IMR-90 (cell line): ENCODE measurements at regions not wholly inside any gene's neighbourhood (a gene's known extent, or its start where the extent isn't known, plus 50 kb on each side); places are given as distances from the start of the nearest gene placed in this dataset.

Experiments used
- ATAC-seq: fragments of 200-7000 bp; cut with Tn5 transposase; 2 replicates; pipeline ENCODE4 v1.9.1; 2020; ENCODE audit warnings: low read depth, mild to moderate bottlenecking, moderate library complexity
- BruUV-seq: library from RNA; stranded (reverse); fragments of 400-500 nt; replicated peaks from 2 replicates; lab custom pipeline; 2021; lab: Mats Ljungman, UMichigan
- CTCF ChIA-PET: fragments of 300-600 bp; formaldehyde crosslinking; extraction: SDS; loops from one replicate; lab custom pipeline; 2021; ENCODE audit warnings: antibody characterized with exemption; lab: Yijun Ruan, JAX
- POLR2A ChIA-PET: fragments of 300-600 bp; sonication (Branson Sonifier 250); formaldehyde crosslinking; loops from one replicate; lab custom pipeline; 2022; ENCODE audit warnings: antibody characterized with exemption; ENCODE audit not compliant: unreplicated experiment; lab: Charles Lee
- DNase-seq: peaks from one replicate; pipeline ENCODE4 v3.0.0; 2013
- H2AFZ ChIP-seq: replicated peaks from 2 replicates; pipeline ENCODE3; 2013; ENCODE audit warnings: low read length, mild to moderate bottlenecking; ENCODE audit not compliant: poor library complexity
- H2AK5ac ChIP-seq: 2 replicates; pipeline ENCODE4 v1.6.1; 2013; ENCODE audit warnings: low read depth, low read length, inconsistent platforms
- H2AK9ac ChIP-seq: replicated peaks from 2 replicates; pipeline ENCODE3; 2013; ENCODE audit warnings: mild to moderate bottlenecking, low read depth, low read length, moderate library complexity; ENCODE audit not compliant: poor library complexity
- H2BK120ac ChIP-seq: 2 replicates; pipeline ENCODE4 v1.6.1; 2013; ENCODE audit warnings: low read depth, low read length, inconsistent platforms
- H2BK15ac ChIP-seq: 3 replicates; pipeline ENCODE4 v1.6.1; 2013; ENCODE audit warnings: low read depth, low read length, inconsistent platforms
- H2BK20ac ChIP-seq: 2 replicates; pipeline ENCODE4 v1.6.1; 2013; ENCODE audit warnings: low read depth, mild to moderate bottlenecking, inconsistent platforms, low read length, moderate library complexity
- H2BK5ac ChIP-seq: 2 replicates; pipeline ENCODE4 v1.6.1; 2013; ENCODE audit warnings: mild to moderate bottlenecking, low read depth, low read length, inconsistent platforms; ENCODE audit not compliant: poor library complexity, severe bottlenecking
- H3K14ac ChIP-seq: replicated peaks from 2 replicates; pipeline ENCODE4 v1.6.1; 2013; ENCODE audit warnings: low read depth, low read length, inconsistent platforms
- H3K18ac ChIP-seq: 2 replicates; pipeline ENCODE4 v1.6.1; 2013; ENCODE audit warnings: low read depth, low read length, control low read depth
- H3K23ac ChIP-seq: 2 replicates; pipeline ENCODE4 v1.6.1; 2013; ENCODE audit warnings: low read depth, low read length, inconsistent platforms
- H3K27ac ChIP-seq: 2 replicates; pipeline ENCODE4 v1.5.1; 2013; ENCODE audit warnings: mild to moderate bottlenecking, control low read depth, low read length; ENCODE audit not compliant: insufficient read depth
- H3K27me3 ChIP-seq: 2 replicates; pipeline ENCODE4 v1.6.1; 2013; ENCODE audit warnings: low read length; ENCODE audit not compliant: control insufficient read depth, insufficient read depth
- H3K36me3 ChIP-seq: 2 replicates; pipeline ENCODE4 v1.6.1; 2013; ENCODE audit warnings: low read length, mixed read lengths; ENCODE audit not compliant: control insufficient read depth, insufficient read depth
- H3K4ac ChIP-seq: 2 replicates; pipeline ENCODE4 v1.6.1; 2013; ENCODE audit warnings: low read depth, low read length, inconsistent platforms
- H3K4me1 ChIP-seq: 2 replicates; pipeline ENCODE4 v1.6.1; 2013; ENCODE audit warnings: low read length, mixed read lengths; ENCODE audit not compliant: control insufficient read depth, insufficient read depth
- H3K4me2 ChIP-seq: 2 replicates; pipeline ENCODE4 v1.6.1; 2013; ENCODE audit warnings: low read depth, mild to moderate bottlenecking, control low read depth, low read length, moderate library complexity
- H3K4me3 ChIP-seq: 2 replicates; pipeline ENCODE4 v1.5.1; 2013; ENCODE audit warnings: low read depth, mild to moderate bottlenecking, control low read depth, low read length, moderate library complexity; ENCODE audit not compliant: insufficient read depth
- H3K56ac ChIP-seq: 2 replicates; pipeline ENCODE4 v1.6.1; 2013; ENCODE audit warnings: low read length, inconsistent platforms; ENCODE audit not compliant: insufficient read depth; ENCODE audit errors: extremely low read depth
- H3K79me1 ChIP-seq, 2 experiments: 2 replicates each; pipeline ENCODE4 v1.6.1; 2013; ENCODE audit warnings: low read length in 2 of 2, inconsistent platforms in 1 of 2, low read depth in 1 of 2
- H3K9ac ChIP-seq: 2 replicates; pipeline ENCODE4 v1.6.1; 2013; ENCODE audit warnings: low read depth, low read length, control low read depth
- H3K9me1 ChIP-seq: 2 replicates; pipeline ENCODE4 v1.6.1; 2013; ENCODE audit warnings: low read length, inconsistent platforms; ENCODE audit not compliant: insufficient read depth
- H3K9me3 ChIP-seq: 2 replicates; pipeline ENCODE4 v1.6.1; 2013; ENCODE audit warnings: low read length; ENCODE audit not compliant: control insufficient read depth, insufficient read depth
- H4K20me1 ChIP-seq: 2 replicates; pipeline ENCODE4 v1.6.1; 2013; ENCODE audit warnings: low read length, inconsistent platforms; ENCODE audit not compliant: insufficient read depth
- H4K5ac ChIP-seq: 2 replicates; pipeline ENCODE4 v1.6.1; 2013; ENCODE audit warnings: mild to moderate bottlenecking, low read depth, low read length, control low read depth
- H4K8ac ChIP-seq, 2 experiments: 2 replicates each; pipeline ENCODE4 v1.6.1; 2013; ENCODE audit warnings: low read depth in 2 of 2, low read length in 2 of 2, control low read depth in 1 of 2, inconsistent platforms in 1 of 2
- H4K91ac ChIP-seq: 2 replicates; pipeline ENCODE4 v1.6.1; 2013; ENCODE audit warnings: low read depth, low read length, inconsistent platforms; ENCODE audit not compliant: insufficient read depth
- BHLHE40 ChIP-seq: fragments of 150-350 bp; IDR thresholded peaks from 2 replicates; pipeline ENCODE4 v1.6.1; 2016; ENCODE audit warnings: mild to moderate bottlenecking, low read depth, low read length
- CHD1 ChIP-seq: IDR thresholded peaks from 2 replicates; pipeline ENCODE4 v1.6.1; 2012; ENCODE audit warnings: low read depth, low read length, improper control_type of control experiment
- FOS ChIP-seq: fragments of 150-350 bp; IDR thresholded peaks from 2 replicates; pipeline ENCODE4 v1.6.1; 2016; ENCODE audit warnings: low read depth, low read length
- MAFK ChIP-seq: IDR thresholded peaks from 2 replicates; pipeline ENCODE4 v1.6.1; 2012; ENCODE audit warnings: low read depth, low read length, improper control_type of control experiment
- MXI1 ChIP-seq: IDR thresholded peaks from 2 replicates; pipeline ENCODE4 v1.6.1; 2012; ENCODE audit warnings: low read depth, mild to moderate bottlenecking, low read length, moderate library complexity, borderline replicate concordance
- NFE2L2 ChIP-seq: fragments of 150-350 bp; IDR thresholded peaks from 2 replicates; pipeline ENCODE4 v1.6.1; 2016; ENCODE audit warnings: low read depth, mild to moderate bottlenecking, low read length
- POLR2A ChIP-seq: IDR thresholded peaks from 2 replicates; pipeline ENCODE4 v1.6.1; 2012; ENCODE audit warnings: mild to moderate bottlenecking, low read depth, low read length
- RAD21 ChIP-seq: IDR thresholded peaks from 2 replicates; pipeline ENCODE4 v1.6.1; 2012; ENCODE audit warnings: low read length, improper control_type of control experiment
- RCOR1 ChIP-seq: IDR thresholded peaks from 2 replicates; pipeline ENCODE4 v1.6.1; 2012; ENCODE audit warnings: mild to moderate bottlenecking, low read length, improper control_type of control experiment; ENCODE audit not compliant: insufficient replicate concordance
- RFX5 ChIP-seq: IDR thresholded peaks from 2 replicates; pipeline ENCODE4 v1.8.0; 2012; ENCODE audit warnings: low read depth, mild to moderate bottlenecking, low read length, moderate library complexity
- whole genome bisulfite sequencing, 2 experiments: methylation state at CpG; one replicate each; pipeline versions ENCODE4 v1.1.5 to v1.1.7; 2013; ENCODE audit warnings: missing lambda C conversion rate in 2 of 2; ENCODE audit not compliant: insufficient read length in 1 of 2; ENCODE audit errors: extremely low coverage in 2 of 2; 5-methylcytosine and 5-hydroxymethylcytosine counted together
- dilution Hi-C: fragments of 300-500 bp; cut with HindIII; formaldehyde crosslinking; loops from one replicate; pipeline ENCODE4 v1.14.3; 2018; ENCODE audit warnings: low sequenced_read_pairs; ENCODE audit not compliant: unreplicated experiment
- in situ Hi-C: fragments of 300-500 bp; cut with MboI; formaldehyde crosslinking; loops from 3 replicates; pipeline ENCODE4 v1.14.3; 2019; ENCODE audit warnings: low sequenced_read_pairs, inconsistent platforms, mixed read lengths
- intact Hi-C: fragments of 100-400 bp; cut with micrococcal nuclease; formaldehyde crosslinking; loops from 2 replicates; pipeline ENCODE4 v1.10.0; 2022

- no peak overlapping the region for H3K4me2 ChIP-seq
- no peak overlapping the region for H4K91ac ChIP-seq
- ATAC-seq (no peak), DNase-seq (no peak)
- intact Hi-C loops = no loop called here
- no peak overlapping the region for H2AFZ ChIP-seq
- H2BK15ac ChIP-seq = no peak overlapping the region
- no peak overlapping the region for H3K27ac ChIP-seq
- H2BK20ac ChIP-seq = no peak overlapping the region
- dilution Hi-C loops = no loop called here
- no peaks in the 10 kb centered on the region for H3K9me3 ChIP-seq
- no peak overlapping the region for H3K14ac ChIP-seq
- no peaks in the 10 kb centered on the region for H4K20me1 ChIP-seq
- H3K4me1 ChIP-seq = no peaks in the 10 kb centered on the region
- no peak overlapping the region for H3K18ac ChIP-seq
- H3K9ac ChIP-seq = no peak overlapping the region
- no peak overlapping the region for H2AK9ac ChIP-seq
- CTCF ChIA-PET = interaction anchor here (0.7 kb wide), 1 partner anchor 16 kb away, joined by 3 read pairs; no protein-coding TSS in a partner anchor
- H3K79me1 ChIP-seq = no peaks in the 10 kb centered on the region
- no peak for TF ChIP-seq POLR2A
- no peak for TF ChIP-seq FOS
- TF ChIP-seq RAD21 = no peak
- TF ChIP-seq CHD1 = no peak
- no peak for TF ChIP-seq MAFK
- TF ChIP-seq RFX5 = no peak
- TF ChIP-seq RCOR1 = no peak
- TF ChIP-seq MXI1 = no peak
- no peak for TF ChIP-seq NFE2L2
- TF ChIP-seq BHLHE40 = no peak
- no peak overlapping the region for H4K5ac ChIP-seq
- H3K56ac ChIP-seq = no peak overlapping the region
- no peak overlapping the region for H2AK5ac ChIP-seq
- H3K9me1 ChIP-seq = no peaks in the 10 kb centered on the region
- no peaks in the 10 kb centered on the region for H3K36me3 ChIP-seq
- H3K23ac ChIP-seq = no peak overlapping the region
- H4K8ac ChIP-seq = no peak overlapping the region
- no peak overlapping the region for H2BK120ac ChIP-seq
- H3K4me3 ChIP-seq = no peak overlapping the region
- no TSS peak for BruUV-seq
- no peak overlapping the region for H3K4ac ChIP-seq
- WGBS, 2 experiments = no CpG with 5 or more reads among the region's 5 CpGs
- no peaks in the 10 kb centered on the region for H3K27me3 ChIP-seq
- POLR2A ChIA-PET = no interaction called here
- H2BK5ac ChIP-seq = no peak overlapping the region
- in situ Hi-C loops = loop anchor here (10.0 kb wide), 1 partner anchor 62 kb away; no protein-coding TSS in a partner anchor
Observed at GRCh38 chr1:90296327-90296726, 301.4 kb downstream of the ZNF326 start.
